ENCODE measurements at regions not wholly inside any gene's neighbourhood (a gene's known extent, or its start where the extent isn't known, plus 50 kb on each side); places are given as distances from the start of the nearest gene placed in this dataset.

- Mint-ChIP-seq H3K27me3 (ENCODE audit: low read depth) (no peaks in the 10 kb centered on the region), H3K27ac (no peak overlapping the region), H3K9me3 (no peaks in the 10 kb centered on the region), H3K4me3 (no peak overlapping the region), H3K36me3 (ENCODE audit: low read depth) (no peaks in the 10 kb centered on the region), H3K4me1 (no peaks in the 10 kb centered on the region)
- no peak for TF ChIP-seq CTCF (IDR thresholded peaks at IDR 0.05; ENCODE audit: unreplicated experiment in 3 of 3)
Observed at GRCh38 chr6:145139140-145139850, 596.0 kb downstream of the EPM2A start.

GRCh38 chr6:145139895-145140294 lies 595.4 kb downstream of the EPM2A start:
- Mint-ChIP-seq H3K27me3 (ENCODE audit: low read depth) (no peaks in the 10 kb centered on the region), H3K4me1 (no peaks in the 10 kb centered on the region), H3K9me3 (no peaks in the 10 kb centered on the region), H3K4me3 (no peak overlapping the region), H3K36me3 (ENCODE audit: low read depth) (no peaks in the 10 kb centered on the region), H3K27ac (no peak overlapping the region)
- no peak for TF ChIP-seq CTCF (IDR thresholded peaks at IDR 0.05; ENCODE audit: unreplicated experiment in 3 of 3)

GRCh38 chr6:145141572-145141971 lies 593.7 kb downstream of the EPM2A start:
- H3K9me3 Mint-ChIP-seq = no peaks in the 10 kb centered on the region
- H3K4me3 Mint-ChIP-seq = no peak overlapping the region
- no peak for TF ChIP-seq CTCF (IDR thresholded peaks at IDR 0.05; ENCODE audit: unreplicated experiment in 3 of 3)
- H3K27ac Mint-ChIP-seq = no peak overlapping the region
- H3K36me3 Mint-ChIP-seq (ENCODE audit: low read depth) = no peaks in the 10 kb centered on the region
- H3K27me3 Mint-ChIP-seq (ENCODE audit: low read depth) = no peaks in the 10 kb centered on the region
- H3K4me1 Mint-ChIP-seq = no peaks in the 10 kb centered on the region

- Mint-ChIP-seq H3K9me3 (no peaks in the 10 kb centered on the region), H3K4me1 (no peaks in the 10 kb centered on the region), H3K27me3 (ENCODE audit: low read depth) (no peaks in the 10 kb centered on the region), H3K4me3 (no peak overlapping the region), H3K36me3 (ENCODE audit: low read depth) (no peaks in the 10 kb centered on the region), H3K27ac (no peak overlapping the region)
- no peak for TF ChIP-seq CTCF (IDR thresholded peaks at IDR 0.05; ENCODE audit: unreplicated experiment in 3 of 3)
Observed at GRCh38 chr6:145142958-145143357, 592.4 kb downstream of the EPM2A start.

- H3K4me1 Mint-ChIP-seq = no peaks in the 10 kb centered on the region
- no peaks in the 10 kb centered on the region for H3K27me3 Mint-ChIP-seq (ENCODE audit: low read depth)
- no peak overlapping the region for H3K4me3 Mint-ChIP-seq
- no peaks in the 10 kb centered on the region for H3K36me3 Mint-ChIP-seq (ENCODE audit: low read depth)
- TF ChIP-seq CTCF (IDR thresholded peaks at IDR 0.05; ENCODE audit: unreplicated experiment in 3 of 3) = no peak
- H3K27ac Mint-ChIP-seq = no peak overlapping the region
- no peaks in the 10 kb centered on the region for H3K9me3 Mint-ChIP-seq
Observed at GRCh38 chr6:145143379-145143778, 591.9 kb downstream of the EPM2A start.

- Mint-ChIP-seq H3K27ac (no peak overlapping the region), H3K27me3 (ENCODE audit: low read depth) (peaks cover 4% of the 10 kb centered on the region), H3K4me3 (no peak overlapping the region), H3K9me3 (no peaks in the 10 kb centered on the region), H3K4me1 (peaks cover 6% of the 10 kb centered on the region), H3K36me3 (ENCODE audit: low read depth) (no peaks in the 10 kb centered on the region)
- no peak for TF ChIP-seq CTCF (IDR thresholded peaks at IDR 0.05; ENCODE audit: unreplicated experiment in 3 of 3)
Observed at GRCh38 chr6:145147559-145147958, 587.8 kb downstream of the EPM2A start.

Measured in nephron (organoid).